Endothelial cell of umbilical vein (primary cell): ENCODE measurements at regions not wholly inside any gene's neighbourhood (a gene's known extent, or its start where the extent isn't known, plus 50 kb on each side); places are given as distances from the start of the nearest gene placed in this dataset.

Experiments used
- BruUV-seq: library from RNA; stranded (reverse); fragments of 400-500 nt; replicated peaks from 2 replicates; lab custom pipeline; 2021; lab: Mats Ljungman, UMichigan
- CTCF ChIA-PET: fragments of 300-600, 350-600 bp; sonication (Branson Sonifier 250); formaldehyde crosslinking; loops from one replicate; lab custom pipeline; 2021; ENCODE audit warnings: antibody characterized with exemption, inconsistent platforms; lab: Charles Lee
- POLR2A ChIA-PET: fragments of 300-600, 350-600 bp; sonication (Branson Sonifier 250); formaldehyde crosslinking; loops from one replicate; lab custom pipeline; 2021; ENCODE audit warnings: antibody characterized with exemption, inconsistent platforms; lab: Charles Lee
- DNase-seq: peaks from one replicate; pipeline ENCODE4 v3.0.0-alpha.2; 2011; ENCODE audit warnings: low read depth, low spot score
- FAIRE-seq: peaks from 2 replicates; lab custom pipeline; 2011; peaks lifted over from hg19 to GRCh38; lab: Jason Lieb, UNC
- H2AFZ ChIP-seq: 2 replicates; pipeline ENCODE4 v1.6.0; 2012; ENCODE audit warnings: low read depth, low read length, control low read depth, inconsistent platforms
- H3K27ac ChIP-seq: 2 replicates; pipeline ENCODE4 v1.5.1; 2011; ENCODE audit warnings: low read depth, mild to moderate bottlenecking, control low read depth, low read length, moderate library complexity; ENCODE audit not compliant: insufficient read depth
- H3K27me3 ChIP-seq, 2 experiments: 2 replicates each; pipeline versions ENCODE4 v1.6.0 to v1.6.1; 2011; ENCODE audit warnings: low read length in 2 of 2, mixed read lengths in 1 of 2; ENCODE audit not compliant: control insufficient read depth in 2 of 2, insufficient read depth in 2 of 2
- H3K36me3 ChIP-seq, 2 experiments: 2 replicates in 1 of 2; 3 replicates in 1 of 2; pipeline ENCODE4 v1.5.1; 2011; ENCODE audit warnings: low read length in 2 of 2, mild to moderate bottlenecking in 1 of 2, moderate library complexity in 1 of 2; ENCODE audit not compliant: control insufficient read depth in 2 of 2, insufficient read depth in 2 of 2; ENCODE audit errors: extremely low read depth in 1 of 2
- H3K4me1 ChIP-seq: 3 replicates; pipeline ENCODE4 v1.5.1; 2011; ENCODE audit warnings: mild to moderate bottlenecking, low read length; ENCODE audit not compliant: control insufficient read depth, insufficient read depth; ENCODE audit errors: extremely low read depth
- H3K4me2 ChIP-seq: 2 replicates; pipeline ENCODE4 v1.6.1; 2011; ENCODE audit warnings: low read length, control low read depth, mixed read lengths; ENCODE audit not compliant: insufficient read depth
- H3K4me3 ChIP-seq, 3 experiments: fragments of 200-600 bp in 1 of 3; sonication (generic), shearing (Covaris generic) in 1 of 3; replicated peaks in 1 of 3; 2 replicates each; pipeline ENCODE4 v1.5.1; 2011 to 2016; ENCODE audit warnings: control low read depth in 3 of 3, low read length in 3 of 3, mild to moderate bottlenecking in 2 of 3, inconsistent platforms in 1 of 3, low read depth in 1 of 3, moderate library complexity in 1 of 3; ENCODE audit not compliant: insufficient read depth in 1 of 3
- H3K79me2 ChIP-seq: 2 replicates; pipeline ENCODE4 v1.6.0; 2012; ENCODE audit warnings: low read length, inconsistent platforms; ENCODE audit not compliant: control insufficient read depth, insufficient read depth
- H3K9ac ChIP-seq: replicated peaks from 2 replicates; pipeline ENCODE3; 2011; ENCODE audit warnings: low read length, control low read depth; ENCODE audit not compliant: insufficient read depth; ENCODE audit errors: extremely low read depth
- H3K9me1 ChIP-seq: replicated peaks from 3 replicates; pipeline ENCODE4 v1.6.0; 2011; ENCODE audit warnings: mild to moderate bottlenecking, low read length; ENCODE audit not compliant: control insufficient read depth, insufficient read depth; ENCODE audit errors: extremely low read depth
- H3K9me3 ChIP-seq: replicated peaks from 2 replicates; pipeline ENCODE4 v1.5.1; 2012; ENCODE audit warnings: low read length, inconsistent platforms; ENCODE audit not compliant: control insufficient read depth, insufficient read depth
- H4K20me1 ChIP-seq: replicated peaks from 2 replicates; pipeline ENCODE3; 2011; ENCODE audit warnings: mild to moderate bottlenecking, low read length; ENCODE audit not compliant: control insufficient read depth, insufficient read depth; ENCODE audit errors: extremely low read depth
- EZH2 ChIP-seq: IDR thresholded peaks from 2 replicates; pipeline ENCODE4 v1.6.1; 2012; ENCODE audit warnings: borderline replicate concordance, low read depth, mild to moderate bottlenecking, moderate library complexity, low read length, inconsistent platforms; ENCODE audit not compliant: severe bottlenecking
- FOS ChIP-seq: IDR thresholded peaks from 2 replicates; pipeline ENCODE4 v1.6.1; 2011; ENCODE audit warnings: mild to moderate bottlenecking, low read length, moderate library complexity, borderline replicate concordance; ENCODE audit not compliant: insufficient read depth
- GATA2 ChIP-seq: IDR thresholded peaks from 2 replicates; pipeline ENCODE4 v1.7.0; 2011; ENCODE audit warnings: low read depth, mild to moderate bottlenecking, moderate library complexity, mixed read lengths, low read length; ENCODE audit not compliant: insufficient read length, insufficient read depth
- JUN ChIP-seq: IDR thresholded peaks from 2 replicates; pipeline ENCODE4 v1.6.1; 2011; ENCODE audit warnings: borderline replicate concordance, low read depth; ENCODE audit not compliant: insufficient read length, insufficient read depth
- MYC ChIP-seq: IDR thresholded peaks from one replicate; pipeline ENCODE4 v1.6.1; 2011; ENCODE audit warnings: mild to moderate bottlenecking, low read depth, low read length
- POLR2A ChIP-seq: IDR thresholded peaks from 2 replicates; pipeline ENCODE4 v1.6.1; 2012; ENCODE audit warnings: low read depth, mild to moderate bottlenecking, control low read depth, low read length
- POLR2AphosphoS5 ChIP-seq: IDR thresholded peaks from 2 replicates; pipeline ENCODE4 v1.6.1; 2012; ENCODE audit warnings: low read depth, mild to moderate bottlenecking, control low read depth, low read length, moderate library complexity; ENCODE audit not compliant: insufficient read depth
- dilution Hi-C: fragments of 300-500 bp; cut with MboI; formaldehyde crosslinking; loops from one replicate; pipeline ENCODE4 v1.15.0; 2019; ENCODE audit warnings: low sequenced_read_pairs; ENCODE audit not compliant: extremely low pct_ligation_motif_present
- intact Hi-C: fragments of 100-400 bp; cut with micrococcal nuclease; formaldehyde crosslinking; loops from one replicate; pipeline ENCODE4 v1.10.0; 2022
- TF ChIP-seq, protein P1 (sequence below), 2 donors: IDR thresholded peaks; 1 replicate in 1 of 2; 2 replicates in 1 of 2; pipeline ENCODE4 v1.5.1; 2011; ENCODE audit warnings: low read length in 2 of 2, mild to moderate bottlenecking in 2 of 2, moderate library complexity in 2 of 2, control low read depth in 1 of 2, inconsistent platforms in 1 of 2, low read depth in 1 of 2; ENCODE audit not compliant: insufficient read depth in 1 of 2; ENCODE audit errors: extremely low read depth in 1 of 2
- TF ChIP-seq, protein P2 (sequence below): IDR thresholded peaks from 2 replicates; pipeline ENCODE4 v1.6.1; 2011; ENCODE audit not compliant: insufficient read depth, insufficient read length

DNA sequence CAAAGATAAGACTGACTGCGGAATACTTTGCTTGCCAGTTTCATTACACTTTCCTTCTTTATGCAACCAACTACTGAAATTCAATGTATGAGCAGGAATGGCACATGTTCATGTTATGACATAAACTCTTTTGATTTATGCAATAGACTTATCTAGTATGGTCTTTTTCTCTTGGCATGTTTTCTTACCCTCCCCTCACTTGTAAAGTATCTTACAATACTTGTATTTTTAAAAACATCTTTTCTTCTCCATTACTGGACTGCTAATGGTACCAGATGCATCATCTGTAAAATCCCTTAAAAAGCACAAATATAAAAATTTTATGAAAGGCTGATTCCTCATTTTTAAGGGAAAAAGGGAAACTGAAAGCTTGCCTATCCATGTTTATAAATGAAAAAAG is 373.8 kb downstream of the ZEB2 start:
- H3K36me3 ChIP-seq = no peaks in the 10 kb centered on the region
- intact Hi-C loops = no loop called here
- H3K27me3 ChIP-seq = no peaks in the 10 kb centered on the region
- no peak overlapping the region for H3K27ac ChIP-seq
- ChIA-PET CTCF (interaction anchor here (0.6 kb wide), 3 partner anchors 117 to 1160 kb away, joined by 3 read pairs; no protein-coding TSS in a partner anchor), POLR2A (no interaction called here)
- no peaks in the 10 kb centered on the region for H4K20me1 ChIP-seq
- H3K9me1 ChIP-seq = no peaks in the 10 kb centered on the region
- H3K4me1 ChIP-seq = no peaks in the 10 kb centered on the region
- no peak overlapping the region for H3K4me3 ChIP-seq
- H3K4me2 ChIP-seq = no peak overlapping the region
- no peak overlapping the region for H3K9ac ChIP-seq
- no peak overlapping the region for H2AFZ ChIP-seq
- no TSS peak for BruUV-seq
- TF ChIP-seq, protein P1, sequence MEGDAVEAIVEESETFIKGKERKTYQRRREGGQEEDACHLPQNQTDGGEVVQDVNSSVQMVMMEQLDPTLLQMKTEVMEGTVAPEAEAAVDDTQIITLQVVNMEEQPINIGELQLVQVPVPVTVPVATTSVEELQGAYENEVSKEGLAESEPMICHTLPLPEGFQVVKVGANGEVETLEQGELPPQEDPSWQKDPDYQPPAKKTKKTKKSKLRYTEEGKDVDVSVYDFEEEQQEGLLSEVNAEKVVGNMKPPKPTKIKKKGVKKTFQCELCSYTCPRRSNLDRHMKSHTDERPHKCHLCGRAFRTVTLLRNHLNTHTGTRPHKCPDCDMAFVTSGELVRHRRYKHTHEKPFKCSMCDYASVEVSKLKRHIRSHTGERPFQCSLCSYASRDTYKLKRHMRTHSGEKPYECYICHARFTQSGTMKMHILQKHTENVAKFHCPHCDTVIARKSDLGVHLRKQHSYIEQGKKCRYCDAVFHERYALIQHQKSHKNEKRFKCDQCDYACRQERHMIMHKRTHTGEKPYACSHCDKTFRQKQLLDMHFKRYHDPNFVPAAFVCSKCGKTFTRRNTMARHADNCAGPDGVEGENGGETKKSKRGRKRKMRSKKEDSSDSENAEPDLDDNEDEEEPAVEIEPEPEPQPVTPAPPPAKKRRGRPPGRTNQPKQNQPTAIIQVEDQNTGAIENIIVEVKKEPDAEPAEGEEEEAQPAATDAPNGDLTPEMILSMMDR (IDR thresholded peaks at IDR 0.05; ENCODE audit: extremely low read depth in 1 of 2, insufficient read depth in 1 of 2, low read depth in 1 of 2, low read length in 2 of 2) = no peak
- TF ChIP-seq EZH2 = no peak
- TF ChIP-seq POLR2AphosphoS5 = no peak
- TF ChIP-seq FOS = no peak
- no peak for TF ChIP-seq MYC
- TF ChIP-seq JUN = no peak
- TF ChIP-seq POLR2A = no peak
- TF ChIP-seq GATA2 = no peak
- TF ChIP-seq, protein P2, sequence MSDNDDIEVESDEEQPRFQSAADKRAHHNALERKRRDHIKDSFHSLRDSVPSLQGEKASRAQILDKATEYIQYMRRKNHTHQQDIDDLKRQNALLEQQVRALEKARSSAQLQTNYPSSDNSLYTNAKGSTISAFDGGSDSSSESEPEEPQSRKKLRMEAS = no peak
- no peak for FAIRE-seq
- H3K79me2 ChIP-seq = no peaks in the 10 kb centered on the region
- dilution Hi-C loops = no loop called here
- H3K9me3 ChIP-seq = no peaks in the 10 kb centered on the region
- no peak for DNase-seq
